Erythroblast (primary cell): ENCODE measurements at regions not wholly inside any gene's neighbourhood (a gene's known extent, or its start where the extent isn't known, plus 50 kb on each side); places are given as distances from the start of the nearest gene placed in this dataset.

Experiments
- GATA1 ChIP-seq: IDR thresholded peaks from 2 replicates; pipeline ENCODE4 v1.6.1; 2011; ENCODE audit warnings: low read depth, mild to moderate bottlenecking, control low read depth, low read length, moderate library complexity
- POLR2A ChIP-seq: IDR thresholded peaks from 2 replicates; pipeline ENCODE4 v1.6.1; 2011; ENCODE audit warnings: mild to moderate bottlenecking, low read length

DNA sequence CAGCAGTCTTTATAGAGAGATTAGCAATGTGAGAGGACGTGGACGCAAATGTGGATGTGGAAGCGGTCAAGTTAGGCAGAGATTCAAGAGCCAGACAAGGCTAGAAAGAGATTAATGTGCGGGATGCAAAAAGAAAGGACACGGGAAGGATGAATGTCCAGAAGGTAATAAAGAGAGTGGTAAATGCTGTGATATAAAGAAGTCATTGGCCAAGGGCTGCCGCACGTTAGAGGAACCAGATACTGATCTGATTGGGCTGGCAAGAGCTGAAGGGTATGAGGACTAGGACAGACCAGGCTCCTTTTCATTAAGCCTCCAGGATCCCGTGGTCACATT lies 59.5 kb downstream of the DHRS2 start:
- no peak for TF ChIP-seq POLR2A
- no peak for TF ChIP-seq GATA1
